Fibroblast of lung (primary cell): ENCODE measurements at regions not wholly inside any gene's neighbourhood (a gene's known extent, or its start where the extent isn't known, plus 50 kb on each side); places are given as distances from the start of the nearest gene placed in this dataset.

ENCODE experiments used
- DNase-seq, 2 donors: peaks; one replicate each; pipeline versions ENCODE4 v3.0.0 to v3.0.0-alpha.2; 2010; ENCODE audit warnings: low read depth in 2 of 2
- H2AFZ ChIP-seq: 2 replicates; pipeline ENCODE4 v1.5.1; 2012; ENCODE audit warnings: low read length, control low read depth, inconsistent platforms
- H3K27ac ChIP-seq: 2 replicates; pipeline ENCODE4 v1.5.1; 2011; ENCODE audit warnings: low read length, control low read depth; ENCODE audit not compliant: insufficient read depth
- H3K27me3 ChIP-seq: 2 replicates; pipeline ENCODE4 v1.5.1; 2011; ENCODE audit warnings: mild to moderate bottlenecking, low read length; ENCODE audit not compliant: control insufficient read depth, insufficient read depth
- H3K36me3 ChIP-seq: 2 replicates; pipeline ENCODE4 v1.5.1; 2011; ENCODE audit warnings: low read length; ENCODE audit not compliant: control insufficient read depth, insufficient read depth
- H3K4me1 ChIP-seq: 2 replicates; pipeline ENCODE4 v1.5.1; 2011; ENCODE audit warnings: low read length; ENCODE audit not compliant: control insufficient read depth, insufficient read depth; ENCODE audit errors: extremely low read depth
- H3K4me2 ChIP-seq: 2 replicates; pipeline ENCODE4 v1.5.1; 2011; ENCODE audit warnings: low read length, control low read depth; ENCODE audit not compliant: insufficient read depth; ENCODE audit errors: extremely low read depth
- H3K4me3 ChIP-seq, 4 experiments: fragments of 200-600 bp in 1 of 4; sonication (generic) in 1 of 4; replicated peaks in 1 of 4; 2 replicates each; pipeline ENCODE4 v1.5.1; 2011 to 2016; ENCODE audit warnings: low read length in 4 of 4, low read depth in 3 of 4, mild to moderate bottlenecking in 3 of 4, control low read depth in 2 of 4, inconsistent platforms in 1 of 4, mixed read lengths in 1 of 4; ENCODE audit not compliant: insufficient read depth in 1 of 4; ENCODE audit errors: control extremely low read depth in 1 of 4
- H3K79me2 ChIP-seq: 2 replicates; pipeline ENCODE4 v1.5.1; 2012; ENCODE audit warnings: mild to moderate bottlenecking, low read length, inconsistent platforms; ENCODE audit not compliant: control insufficient read depth, insufficient read depth
- H3K9ac ChIP-seq: 2 replicates; pipeline ENCODE4 v1.5.1; 2011; ENCODE audit warnings: mild to moderate bottlenecking, low read length, control low read depth; ENCODE audit not compliant: insufficient read depth
- H3K9me3 ChIP-seq: 2 replicates; pipeline ENCODE4 v1.5.1; 2012; ENCODE audit warnings: low read depth, low read length; ENCODE audit not compliant: control insufficient read depth, insufficient read depth
- H4K20me1 ChIP-seq: 2 replicates; pipeline ENCODE4 v1.5.1; 2011; ENCODE audit warnings: low read length; ENCODE audit not compliant: control insufficient read depth, insufficient read depth; ENCODE audit errors: extremely low read depth
- EZH2 ChIP-seq: IDR thresholded peaks from 2 replicates; pipeline ENCODE4 v1.5.1; 2012; ENCODE audit warnings: low read length, control low read depth, mild to moderate bottlenecking; ENCODE audit errors: missing control alignments
- TF ChIP-seq, protein P1 (sequence below), 2 donors: IDR thresholded peaks in 1 of 2; conservative IDR thresholded peaks in 1 of 2; 1 replicate in 1 of 2; 2 replicates in 1 of 2; pipeline ENCODE4 v1.5.1; 2011 to 2012; ENCODE audit warnings: low read length in 2 of 2, control low read depth in 1 of 2, inconsistent platforms in 1 of 2, low read depth in 1 of 2, mild to moderate bottlenecking in 1 of 2

DNA sequence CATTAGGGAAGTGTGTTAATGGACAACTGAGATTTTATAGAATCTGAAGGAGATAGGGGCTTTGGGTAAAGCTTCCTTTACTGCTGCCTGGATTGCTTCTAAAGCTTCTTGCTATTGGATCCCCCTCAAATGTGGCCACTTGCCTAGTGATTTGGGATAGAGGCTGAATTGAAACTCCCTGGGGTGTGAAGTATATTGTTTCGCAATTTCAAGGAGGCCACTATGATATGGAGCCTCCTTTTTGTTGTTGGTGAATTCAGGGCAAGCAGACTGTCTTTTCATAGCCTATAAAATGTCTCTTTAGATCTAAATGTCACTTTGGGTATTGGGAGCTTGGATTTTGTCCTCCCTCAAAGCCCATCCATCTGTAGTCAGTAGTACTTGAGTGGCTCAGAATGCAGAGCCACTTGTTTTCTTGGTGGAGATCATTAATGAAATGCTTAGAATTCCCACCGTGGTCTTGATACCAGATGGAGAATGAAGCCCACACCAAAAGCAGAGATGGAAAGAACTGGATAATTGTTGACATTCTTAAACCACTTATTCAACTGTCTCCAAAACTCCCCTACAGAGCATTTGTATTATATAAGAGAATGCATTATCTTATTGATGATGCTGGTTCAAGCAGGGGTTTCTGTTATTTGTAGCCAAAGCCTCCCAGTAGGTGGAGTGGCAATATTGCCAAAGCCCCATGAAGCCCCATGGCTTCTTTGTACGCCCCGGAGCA is 144.3 kb upstream of the KCNE2 start:
- H3K27ac ChIP-seq = no peak overlapping the region
- no peak for TF ChIP-seq EZH2
- TF ChIP-seq, protein P1, sequence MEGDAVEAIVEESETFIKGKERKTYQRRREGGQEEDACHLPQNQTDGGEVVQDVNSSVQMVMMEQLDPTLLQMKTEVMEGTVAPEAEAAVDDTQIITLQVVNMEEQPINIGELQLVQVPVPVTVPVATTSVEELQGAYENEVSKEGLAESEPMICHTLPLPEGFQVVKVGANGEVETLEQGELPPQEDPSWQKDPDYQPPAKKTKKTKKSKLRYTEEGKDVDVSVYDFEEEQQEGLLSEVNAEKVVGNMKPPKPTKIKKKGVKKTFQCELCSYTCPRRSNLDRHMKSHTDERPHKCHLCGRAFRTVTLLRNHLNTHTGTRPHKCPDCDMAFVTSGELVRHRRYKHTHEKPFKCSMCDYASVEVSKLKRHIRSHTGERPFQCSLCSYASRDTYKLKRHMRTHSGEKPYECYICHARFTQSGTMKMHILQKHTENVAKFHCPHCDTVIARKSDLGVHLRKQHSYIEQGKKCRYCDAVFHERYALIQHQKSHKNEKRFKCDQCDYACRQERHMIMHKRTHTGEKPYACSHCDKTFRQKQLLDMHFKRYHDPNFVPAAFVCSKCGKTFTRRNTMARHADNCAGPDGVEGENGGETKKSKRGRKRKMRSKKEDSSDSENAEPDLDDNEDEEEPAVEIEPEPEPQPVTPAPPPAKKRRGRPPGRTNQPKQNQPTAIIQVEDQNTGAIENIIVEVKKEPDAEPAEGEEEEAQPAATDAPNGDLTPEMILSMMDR (conservative IDR thresholded peaks at IDR 0.05 in 1 of 2, IDR thresholded peaks at IDR 0.05 in 1 of 2; ENCODE audit: low read depth in 1 of 2, low read length in 2 of 2) = no peak
- H3K79me2 ChIP-seq = no peaks in the 10 kb centered on the region

DNA sequence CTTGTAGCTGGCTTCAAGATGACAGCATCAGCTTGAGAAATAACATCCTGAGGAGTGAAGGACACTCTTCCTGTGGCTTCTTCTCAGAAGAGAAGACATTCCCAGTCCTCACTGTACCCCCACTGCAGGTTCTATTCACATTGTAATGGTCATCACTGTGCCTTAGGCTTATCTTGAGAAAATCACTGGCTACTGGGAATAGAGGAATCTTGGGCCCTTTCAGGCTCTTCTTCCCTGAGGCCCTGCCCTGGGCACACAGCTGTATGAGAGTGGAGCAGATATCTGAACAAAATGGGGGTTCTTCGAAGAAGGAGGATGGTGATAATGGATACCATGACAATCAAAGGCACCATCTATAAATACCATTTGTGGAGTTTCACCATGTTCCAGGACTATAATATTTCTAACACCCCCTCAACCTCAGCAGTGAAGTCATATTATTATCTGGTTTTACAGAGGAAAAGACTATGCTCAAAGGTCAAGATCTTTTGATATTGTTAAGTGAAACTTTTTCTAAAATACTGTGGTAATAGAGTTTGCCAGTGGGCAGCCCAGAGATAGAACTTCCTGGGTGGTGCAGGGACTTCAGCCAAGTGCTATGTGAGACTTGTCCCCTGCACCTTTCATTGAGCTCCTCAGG is 143.1 kb upstream of the KCNE2 start:
- Histone ChIP-seq H2AFZ (no peak overlapping the region), H3K36me3 (no peaks in the 10 kb centered on the region), H3K79me2 (no peaks in the 10 kb centered on the region), H3K4me1 (no peaks in the 10 kb centered on the region), H3K4me2 (no peak overlapping the region), H4K20me1 (no peaks in the 10 kb centered on the region), H3K4me3 (no peak overlapping the region), H3K9me3 (no peaks in the 10 kb centered on the region), H3K27ac (no peak overlapping the region), H3K27me3 (no peaks in the 10 kb centered on the region), H3K9ac (no peak overlapping the region)
- TF ChIP-seq EZH2 = no peak
- TF ChIP-seq, protein P1 (conservative IDR thresholded peaks at IDR 0.05 in 1 of 2, IDR thresholded peaks at IDR 0.05 in 1 of 2; ENCODE audit: low read depth in 1 of 2, low read length in 2 of 2) = no peak
- no peak for DNase-seq

More for the DNA sequence above, 144.3 kb upstream of the KCNE2 start:
- H3K4me3 ChIP-seq = no peak overlapping the region
- peak in 1 of 2 donors; percentile 21 for DNase-seq
- H3K4me2 ChIP-seq = no peak overlapping the region
- no peak overlapping the region for H2AFZ ChIP-seq
- no peak overlapping the region for H3K9ac ChIP-seq
- no peaks in the 10 kb centered on the region for H3K4me1 ChIP-seq
- H4K20me1 ChIP-seq = no peaks in the 10 kb centered on the region
- H3K27me3 ChIP-seq = no peaks in the 10 kb centered on the region
- no peaks in the 10 kb centered on the region for H3K9me3 ChIP-seq
- no peaks in the 10 kb centered on the region for H3K36me3 ChIP-seq

DNA sequence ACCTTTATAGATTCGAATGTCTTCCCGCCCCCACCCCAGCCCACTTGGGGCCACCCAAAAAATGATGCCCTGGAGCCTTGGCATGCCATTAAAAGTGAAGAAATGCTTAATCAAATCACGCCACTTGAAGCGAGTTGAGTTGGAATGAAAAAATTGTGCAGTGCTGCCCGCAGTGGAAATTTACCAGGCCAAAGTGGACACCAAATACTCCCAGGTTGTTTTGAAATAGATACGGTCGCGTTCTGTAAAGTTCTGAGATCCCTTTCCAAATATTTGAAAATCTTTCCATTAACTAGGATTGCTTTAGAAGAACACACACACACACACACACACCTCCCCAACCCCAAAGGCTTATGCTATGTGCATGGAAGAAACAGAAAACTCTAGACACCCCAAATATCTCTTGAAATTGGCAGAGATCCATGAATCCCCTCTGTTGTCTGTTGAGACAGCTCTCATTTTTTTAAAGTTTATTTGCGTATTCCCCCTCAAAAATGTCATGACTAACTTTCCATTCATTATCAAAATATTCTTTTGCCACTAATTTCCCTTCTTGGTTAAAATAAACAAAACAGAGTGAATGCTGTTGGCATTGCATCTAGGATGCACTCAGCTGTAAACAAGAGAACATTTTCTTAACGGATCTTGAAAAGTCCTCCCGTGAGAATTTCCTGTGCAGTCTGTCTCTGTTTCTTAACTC is 142.3 kb upstream of the KCNE2 start:
- Histone ChIP-seq H3K9ac (no peak overlapping the region), H3K4me2 (no peak overlapping the region), H3K9me3 (no peaks in the 10 kb centered on the region), H4K20me1 (no peaks in the 10 kb centered on the region), H3K27ac (no peak overlapping the region), H3K27me3 (no peaks in the 10 kb centered on the region), H3K4me1 (no peaks in the 10 kb centered on the region), H2AFZ (no peak overlapping the region), H3K4me3 (no peak overlapping the region), H3K36me3 (no peaks in the 10 kb centered on the region), H3K79me2 (no peaks in the 10 kb centered on the region)
- no peak for DNase-seq
- TF ChIP-seq, protein P1 (conservative IDR thresholded peaks at IDR 0.05 in 1 of 2, IDR thresholded peaks at IDR 0.05 in 1 of 2; ENCODE audit: low read depth in 1 of 2, low read length in 2 of 2) = no peak
- no peak for TF ChIP-seq EZH2
